Keratinocyte (primary cell): ENCODE measurements at regions not wholly inside any gene's neighbourhood (a gene's known extent, or its start where the extent isn't known, plus 50 kb on each side); places are given as distances from the start of the nearest gene placed in this dataset.

Source experiments
- EZH2 ChIP-seq: IDR thresholded peaks from one replicate; pipeline ENCODE4 v1.6.1; 2012; ENCODE audit warnings: inconsistent platforms, mild to moderate bottlenecking, low read length, moderate library complexity
- TF ChIP-seq, protein P1 (sequence below), 3 experiments: IDR thresholded peaks in 1 of 3; conservative IDR thresholded peaks in 1 of 3; optimal IDR thresholded peaks in 1 of 3; 2 replicates in 2 of 3; 3 replicates in 1 of 3; pipeline versions ENCODE3 to v1.5.1; 2011; ENCODE audit warnings: low read length in 3 of 3, mild to moderate bottlenecking in 3 of 3, moderate library complexity in 2 of 3, control low read depth in 1 of 3, inconsistent platforms in 1 of 3; ENCODE audit not compliant: insufficient read depth in 2 of 3; ENCODE audit errors: extremely low read depth in 1 of 3

DNA sequence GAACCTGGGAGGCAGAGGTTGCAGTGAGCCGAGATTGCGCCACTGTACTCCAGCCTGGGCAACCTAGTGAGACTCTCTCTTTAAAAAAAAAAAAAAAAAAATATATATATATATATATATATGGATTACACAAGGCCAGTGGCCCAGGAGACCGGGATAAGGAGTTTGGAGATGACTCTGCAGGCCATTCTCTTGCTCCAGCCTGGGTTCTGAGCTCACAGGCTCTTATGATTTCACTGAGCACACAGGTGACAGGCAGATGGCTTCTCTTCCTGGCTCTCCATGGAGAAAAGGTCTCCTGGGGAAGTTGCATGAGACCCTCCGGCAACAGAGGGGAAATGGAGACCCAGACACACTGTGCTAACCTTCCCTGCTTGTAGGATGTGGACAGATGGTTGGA is 98.7 kb upstream of the VASH1 start:
- TF ChIP-seq, protein P1, sequence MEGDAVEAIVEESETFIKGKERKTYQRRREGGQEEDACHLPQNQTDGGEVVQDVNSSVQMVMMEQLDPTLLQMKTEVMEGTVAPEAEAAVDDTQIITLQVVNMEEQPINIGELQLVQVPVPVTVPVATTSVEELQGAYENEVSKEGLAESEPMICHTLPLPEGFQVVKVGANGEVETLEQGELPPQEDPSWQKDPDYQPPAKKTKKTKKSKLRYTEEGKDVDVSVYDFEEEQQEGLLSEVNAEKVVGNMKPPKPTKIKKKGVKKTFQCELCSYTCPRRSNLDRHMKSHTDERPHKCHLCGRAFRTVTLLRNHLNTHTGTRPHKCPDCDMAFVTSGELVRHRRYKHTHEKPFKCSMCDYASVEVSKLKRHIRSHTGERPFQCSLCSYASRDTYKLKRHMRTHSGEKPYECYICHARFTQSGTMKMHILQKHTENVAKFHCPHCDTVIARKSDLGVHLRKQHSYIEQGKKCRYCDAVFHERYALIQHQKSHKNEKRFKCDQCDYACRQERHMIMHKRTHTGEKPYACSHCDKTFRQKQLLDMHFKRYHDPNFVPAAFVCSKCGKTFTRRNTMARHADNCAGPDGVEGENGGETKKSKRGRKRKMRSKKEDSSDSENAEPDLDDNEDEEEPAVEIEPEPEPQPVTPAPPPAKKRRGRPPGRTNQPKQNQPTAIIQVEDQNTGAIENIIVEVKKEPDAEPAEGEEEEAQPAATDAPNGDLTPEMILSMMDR (optimal IDR thresholded peaks at IDR 0.05 in 1 of 3, IDR thresholded peaks at IDR 0.05 in 1 of 3, conservative IDR thresholded peaks at IDR 0.05 in 1 of 3; ENCODE audit: extremely low read depth in 1 of 3, insufficient read depth in 2 of 3, low read length in 3 of 3), result no peak
- no peak for TF ChIP-seq EZH2
